Fibroblast of peridontal ligament (primary cell): ENCODE measurements at regions not wholly inside any gene's neighbourhood (a gene's known extent, or its start where the extent isn't known, plus 50 kb on each side); places are given as distances from the start of the nearest gene placed in this dataset.
A peak's percentile ranks its signal among the peaks of the same experiment; 100 is the strongest.

Experiments used
- DNase-seq: peaks from one replicate; pipeline ENCODE4 v3.0.0-alpha.2; 2010; ENCODE audit errors: extremely low read depth

DNA sequence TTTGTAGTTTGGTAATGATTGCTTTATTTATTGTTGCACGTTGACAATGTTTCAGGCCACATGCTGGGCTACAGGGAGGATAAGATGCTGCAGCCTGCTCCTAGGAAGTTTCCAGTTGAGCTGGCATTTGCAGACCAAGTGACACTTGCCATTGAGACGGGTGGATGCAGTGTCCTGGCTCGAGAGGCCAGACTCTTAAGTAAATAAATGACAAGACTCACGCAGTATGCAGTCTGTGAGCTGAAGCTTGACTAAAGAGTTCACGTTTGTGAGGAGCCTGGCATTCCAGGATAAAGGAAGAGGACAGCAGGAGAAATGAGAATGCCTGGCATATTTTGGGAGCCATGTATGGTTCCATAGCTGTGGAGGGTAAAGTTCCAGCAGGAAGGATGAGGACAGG, 105.8 kb downstream of the BAMBI start:
- no peak for DNase-seq

DNA sequence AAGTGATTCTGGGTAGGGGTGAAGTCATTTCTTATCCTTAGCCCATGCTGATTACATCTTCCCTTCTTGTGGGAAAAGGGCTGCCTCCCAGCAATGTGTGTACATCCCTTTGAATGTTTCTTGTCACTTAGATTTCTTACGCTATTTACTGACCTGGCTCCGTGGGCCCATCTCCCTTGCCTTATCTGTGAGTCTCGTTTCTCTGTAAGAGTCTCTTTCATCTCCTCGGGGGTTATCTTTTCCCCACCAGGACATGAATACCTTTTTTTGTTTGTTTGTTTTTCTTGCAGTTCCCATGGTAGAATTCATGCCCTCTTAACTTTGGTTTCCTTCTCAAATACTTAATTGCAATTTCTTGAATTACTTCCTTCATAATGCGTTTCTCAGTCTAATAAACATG, 107.7 kb downstream of the BAMBI start:
- no peak for DNase-seq

DNA sequence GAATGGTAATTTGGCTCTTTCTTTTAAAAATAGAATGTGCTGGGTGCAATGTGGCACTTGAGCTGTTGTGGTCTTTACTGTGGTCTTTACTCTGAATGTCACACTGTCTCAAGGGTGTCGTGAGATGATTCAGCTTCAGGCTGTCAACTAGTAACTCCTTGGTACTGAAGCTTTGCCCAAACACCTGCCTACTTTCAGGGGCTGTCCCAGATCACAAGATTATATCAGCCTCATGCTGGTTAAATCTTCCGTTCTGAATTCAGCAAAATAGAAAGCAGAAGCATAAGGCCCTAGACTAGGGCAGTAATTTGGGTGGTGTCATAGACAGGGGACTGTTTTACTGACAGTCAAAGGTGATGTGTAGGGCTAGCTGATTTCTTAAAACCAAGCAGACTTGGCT, 110.9 kb downstream of the BAMBI start:
- DNase-seq = no peak

DNA sequence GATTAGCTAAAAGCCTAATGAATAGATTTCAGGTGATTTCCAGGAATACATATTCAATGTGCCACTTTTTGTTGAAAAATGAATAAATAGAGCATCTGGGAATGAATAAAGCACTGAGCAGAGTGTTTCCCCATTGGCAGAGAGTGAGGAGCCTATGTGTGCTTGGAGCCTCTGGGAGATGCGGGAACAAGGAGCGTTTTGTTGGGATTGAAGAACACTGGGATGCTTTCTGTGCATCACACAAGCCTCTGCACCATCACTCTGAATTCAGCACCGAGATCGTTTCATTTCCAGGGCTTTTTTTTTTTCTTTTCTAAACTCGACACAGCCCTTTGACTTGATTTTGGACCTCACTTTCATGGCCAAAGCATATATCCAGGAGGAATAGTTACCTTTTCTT, 111.4 kb downstream of the BAMBI start:
- no peak for DNase-seq

DNA sequence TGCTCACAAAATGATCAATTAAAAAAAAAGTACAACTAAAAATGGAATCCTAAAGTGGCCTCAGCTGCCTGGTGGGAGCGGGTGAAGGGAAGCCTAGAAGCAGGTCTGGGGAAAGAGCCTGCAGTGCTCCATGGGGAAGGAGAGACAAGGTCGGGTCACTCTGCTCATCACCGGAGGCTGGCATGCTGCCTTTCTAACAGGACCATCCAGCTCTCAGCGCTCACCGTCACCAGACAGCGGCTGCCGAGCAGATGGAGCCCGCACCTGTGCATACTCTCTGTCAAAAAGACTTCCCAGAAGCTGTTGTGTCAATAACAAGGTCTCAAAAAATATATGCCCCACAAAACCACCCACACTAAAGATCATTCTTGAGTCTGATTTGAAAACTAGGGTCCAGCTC, 112.8 kb downstream of the BAMBI start:
- DNase-seq = no peak

GRCh38 chr10:28793482-28793881, 116.2 kb downstream of the BAMBI start:
- DNase-seq = no peak

DNA sequence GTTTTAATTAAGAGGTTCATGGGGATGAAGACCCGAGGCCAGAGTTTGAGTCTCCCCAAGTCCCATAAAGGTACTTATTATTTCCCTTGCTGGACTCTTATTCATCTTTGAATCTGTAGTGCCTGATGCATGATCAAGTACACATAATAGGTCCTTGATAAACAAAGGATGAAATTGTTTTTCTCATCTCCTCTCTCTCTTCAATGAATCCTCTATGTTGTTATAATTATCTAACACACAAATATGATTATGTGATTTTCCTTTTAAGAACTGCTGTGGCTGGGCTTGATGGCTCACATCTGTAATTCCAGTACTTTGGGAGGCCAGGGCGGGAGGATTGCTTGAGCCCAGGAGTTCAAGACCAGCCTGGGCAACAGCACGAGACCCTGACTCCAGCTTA, 117.7 kb downstream of the BAMBI start:
- no peak for DNase-seq

DNA sequence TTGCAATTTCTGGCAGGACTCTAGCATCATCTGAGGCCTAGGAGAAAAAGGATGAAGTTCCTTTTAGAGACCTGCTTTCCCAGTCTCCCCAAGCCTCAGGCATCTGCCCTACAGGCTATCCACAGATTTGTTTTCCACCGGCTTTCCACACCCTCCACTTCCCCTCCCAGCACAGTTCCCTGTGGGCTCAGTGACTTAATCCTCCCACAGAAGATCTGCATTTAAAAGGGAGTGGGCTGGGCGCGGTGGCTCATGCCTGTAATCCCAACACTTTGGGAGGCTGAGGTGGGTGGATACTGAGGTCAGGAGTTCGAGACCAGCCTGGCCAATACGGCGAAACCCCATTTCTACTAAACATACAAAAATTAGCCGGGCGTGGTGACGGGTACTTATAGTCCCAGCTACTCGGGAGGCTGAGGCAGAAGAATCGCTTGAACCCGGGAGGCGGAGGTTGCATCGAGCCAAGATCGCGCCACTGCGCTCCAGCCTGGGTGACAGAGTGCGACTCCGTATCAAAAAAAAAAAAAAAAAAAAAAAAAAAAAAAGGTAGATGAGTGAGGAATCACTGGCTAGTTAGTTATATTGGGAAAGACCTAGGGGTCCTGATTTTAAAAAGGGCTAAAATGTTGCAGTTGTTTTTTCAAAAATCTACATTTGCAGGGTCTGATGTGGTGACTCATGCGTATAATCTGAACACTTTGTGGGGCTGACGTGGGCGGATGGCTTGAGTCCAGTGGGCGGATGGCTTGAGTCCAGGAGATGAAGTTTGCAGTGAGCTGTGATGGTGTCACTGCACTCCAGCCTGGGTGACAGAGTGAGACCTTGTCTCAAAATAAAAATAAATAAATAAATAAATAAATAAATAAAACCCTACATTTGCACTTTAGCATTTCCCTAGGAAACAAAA, 119.5 kb downstream of the BAMBI start:
- DNase-seq = peak; percentile 51

DNA sequence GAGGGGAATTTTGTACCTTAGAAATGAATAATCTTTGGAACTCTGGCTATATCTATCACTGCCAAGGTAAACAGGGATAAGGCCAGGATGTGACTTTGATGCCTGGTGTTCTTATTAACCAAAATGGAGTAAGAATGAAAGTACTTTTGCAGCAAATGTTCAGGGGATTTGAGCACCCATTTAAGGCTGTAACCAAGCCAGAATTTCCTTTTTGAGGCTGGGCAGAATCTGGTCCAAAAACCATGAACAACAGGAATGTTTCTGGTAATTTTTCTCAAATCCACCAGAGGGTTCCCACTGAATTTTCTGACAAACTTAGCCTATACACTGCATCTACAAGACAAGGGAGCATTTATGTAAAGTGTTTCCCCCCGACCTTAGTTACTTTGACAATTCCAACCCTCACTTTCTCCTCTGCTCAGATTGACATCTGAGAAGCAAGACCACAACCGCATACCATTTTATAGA, 120.6 kb downstream of the BAMBI start:
- peak; percentile 56 for DNase-seq

DNA sequence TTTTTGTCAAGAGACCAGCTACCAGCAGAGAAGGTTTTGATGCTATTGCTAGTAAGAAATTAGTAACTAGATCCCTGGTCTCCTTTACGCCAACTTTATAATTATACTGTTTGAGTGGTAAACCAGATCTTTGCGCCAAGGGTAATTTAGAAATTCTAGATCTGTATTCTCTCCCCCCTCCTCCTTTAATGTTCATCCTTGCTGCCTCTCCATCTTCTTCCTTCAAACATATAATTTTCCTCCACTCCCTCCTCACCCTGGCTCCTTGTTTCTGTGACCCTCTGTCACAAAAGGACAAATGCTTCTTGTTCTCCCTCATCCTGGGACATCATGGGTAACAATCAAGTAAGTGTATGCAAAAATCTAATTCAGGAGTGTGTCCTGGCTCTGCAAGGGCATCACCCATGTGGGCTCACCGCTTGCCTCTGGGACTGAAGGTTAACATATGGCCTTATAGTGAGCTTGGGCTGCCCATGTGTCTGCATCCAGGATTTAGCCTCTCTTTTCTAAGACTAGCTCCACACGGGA, 121.2 kb downstream of the BAMBI start:
- no peak for DNase-seq

GRCh38 chr10:28798964-28799363, 121.6 kb downstream of the BAMBI start:
- DNase-seq = no peak

- peak; percentile 75 for DNase-seq
These were observed 122.8 kb downstream of the BAMBI start for GRCh38 chr10:28800144-28800543.

- no peak for DNase-seq
These were observed 123.9 kb downstream of the BAMBI start for GRCh38 chr10:28801247-28801646.

DNA sequence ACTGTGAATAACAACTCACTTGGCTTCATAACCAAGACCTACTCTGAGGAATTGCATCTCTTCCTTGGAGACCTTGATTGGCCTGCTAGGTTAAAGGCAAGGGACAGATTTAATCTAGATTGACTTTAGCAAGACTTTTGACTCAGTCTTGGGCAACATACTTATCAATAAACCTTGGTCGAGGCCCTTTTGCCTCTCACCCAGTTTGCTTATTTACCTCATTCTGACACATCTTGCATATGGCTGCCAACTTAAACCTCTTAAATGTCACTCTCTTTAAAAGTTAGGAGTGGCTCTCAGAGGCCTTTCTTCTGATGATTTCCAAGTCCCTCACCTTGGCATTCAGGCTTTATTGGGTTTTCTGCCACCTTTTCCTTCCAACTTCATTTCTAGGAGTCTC, 124.5 kb downstream of the BAMBI start:
- no peak for DNase-seq

GRCh38 chr10:28805390-28805789, 128.1 kb downstream of the BAMBI start:
- no peak for DNase-seq

- DNase-seq = peak; percentile 51
These were observed 129.2 kb downstream of the BAMBI start for GRCh38 chr10:28806488-28806941.

GRCh38 chr10:28806951-28807759, 129.8 kb downstream of the BAMBI start:
- DNase-seq = no peak

- peak; percentile 35 for DNase-seq
These were observed 130.7 kb downstream of the BAMBI start for GRCh38 chr10:28807760-28808613.

DNA sequence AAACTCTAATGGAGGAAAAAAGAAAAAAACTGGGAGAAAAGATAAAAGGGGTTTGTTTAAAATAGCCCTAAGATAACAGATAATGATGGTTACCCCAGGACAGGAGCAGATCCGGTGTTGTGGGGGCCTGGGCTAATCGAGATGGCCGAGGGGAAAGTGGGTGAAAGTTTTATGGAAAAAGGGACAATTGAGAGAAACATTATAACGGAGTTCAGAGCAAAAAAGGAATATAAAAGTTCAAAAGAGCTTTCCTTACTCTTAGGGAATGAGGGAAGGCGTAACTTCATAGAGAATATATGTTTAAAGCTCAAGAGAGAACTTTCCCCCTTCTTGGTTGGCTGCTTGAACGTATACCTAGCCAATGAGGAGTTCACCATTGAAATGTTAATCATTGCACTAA, 131.4 kb downstream of the BAMBI start:
- no peak for DNase-seq

GRCh38 chr10:28810057-28810870, 132.9 kb downstream of the BAMBI start:
- DNase-seq = peak; percentile 44
